SK-N-SH (cell line): ENCODE measurements at regions not wholly inside any gene's neighbourhood (a gene's known extent, or its start where the extent isn't known, plus 50 kb on each side); places are given as distances from the start of the nearest gene placed in this dataset.

Experiments used
- CTCF ChIA-PET: fragments of 300-600, 350-600 bp; formaldehyde crosslinking; extraction: SDS; loops from one replicate; lab custom pipeline; 2021; lab: Yijun Ruan, JAX
- POLR2A ChIA-PET: fragments of 350-600 bp; sonication (Branson Sonifier 250); formaldehyde crosslinking; extraction: SDS; loops from one replicate; lab custom pipeline; 2020; ENCODE audit warnings: antibody characterized with exemption, inconsistent platforms; lab: Yijun Ruan, JAX
- DNase-seq: peaks from one replicate; pipeline ENCODE4 v3.0.0; 2012
- H2AFZ ChIP-seq: fragments of 200-600 bp; sonication (generic); 2 replicates; pipeline ENCODE4 v1.8.1; 2016; ENCODE audit warnings: antibody characterized with exemption, mild to moderate bottlenecking, low read depth
- H3F3A ChIP-seq: fragments of 200-600 bp; sonication (generic); replicated peaks from 2 replicates; pipeline ENCODE3; 2016; ENCODE audit warnings: antibody characterized with exemption, mild to moderate bottlenecking; ENCODE audit not compliant: insufficient read depth
- H3K27ac ChIP-seq, 2 experiments: fragments of 200-500 bp in 1 of 2; fragments of 200-600 bp in 1 of 2; sonication (Bioruptor generic) in 1 of 2; sonication (generic), shearing (Covaris generic) in 1 of 2; 2 replicates each; pipeline versions ENCODE4 v1.5.1 to v1.6.1; 2014 to 2016; ENCODE audit warnings: low read depth in 2 of 2, inconsistent platforms in 1 of 2, low read length in 1 of 2, mild to moderate bottlenecking in 1 of 2, mixed read lengths in 1 of 2
- H3K27me3 ChIP-seq: fragments of 200-600 bp; sonication (generic), shearing (Covaris generic); 2 replicates; pipeline ENCODE4 v1.6.1; 2016; ENCODE audit warnings: mixed run types; ENCODE audit not compliant: insufficient read depth
- H3K36me3 ChIP-seq, 2 experiments: fragments of 200-500 bp in 1 of 2; fragments of 200-600 bp in 1 of 2; sonication (Bioruptor generic) in 1 of 2; sonication (generic) in 1 of 2; replicated peaks in 1 of 2; 2 replicates each; pipeline versions ENCODE3 to v1.5.1; 2014 to 2016; ENCODE audit warnings: low read length in 1 of 2, mild to moderate bottlenecking in 1 of 2; ENCODE audit not compliant: insufficient read depth in 2 of 2, control insufficient read depth in 1 of 2
- H3K4me1 ChIP-seq, 2 experiments: fragments of 200-500 bp in 1 of 2; fragments of 200-600 bp in 1 of 2; sonication (Bioruptor generic) in 1 of 2; sonication (generic), shearing (Covaris generic) in 1 of 2; 2 replicates each; pipeline versions ENCODE4 v1.5.1 to v1.6.1; 2014 to 2016; ENCODE audit warnings: low read depth in 1 of 2, low read length in 1 of 2, mixed run types in 1 of 2; ENCODE audit not compliant: insufficient read depth in 2 of 2, control insufficient read depth in 1 of 2
- H3K4me2 ChIP-seq: fragments of 200-600 bp; sonication (generic), shearing (Covaris generic); 2 replicates; pipeline ENCODE4 v1.6.1; 2017; ENCODE audit warnings: mixed run types
- H3K4me3 ChIP-seq, 2 experiments: fragments of 200-500 bp in 1 of 2; fragments of 200-600 bp in 1 of 2; sonication (Bioruptor generic) in 1 of 2; sonication (generic), shearing (Covaris generic) in 1 of 2; 2 replicates each; pipeline versions ENCODE4 v1.5.1 to v1.8.1; 2014 to 2016; ENCODE audit warnings: low read depth in 2 of 2, inconsistent platforms in 1 of 2, low read length in 1 of 2, mild to moderate bottlenecking in 1 of 2, mixed read lengths in 1 of 2, moderate library complexity in 1 of 2
- H3K79me2 ChIP-seq: fragments of 200-600 bp; sonication (generic); 2 replicates; pipeline ENCODE4 v1.8.1; 2017; ENCODE audit warnings: mild to moderate bottlenecking; ENCODE audit not compliant: insufficient read depth
- H3K9ac ChIP-seq: fragments of 200-600 bp; sonication (generic); 2 replicates; pipeline ENCODE4 v1.6.1; 2017; ENCODE audit warnings: mixed run types
- H3K9me2 ChIP-seq: fragments of 200-600 bp; sonication (generic); 2 replicates; pipeline ENCODE4 v1.6.1; 2017; ENCODE audit warnings: mixed run types
- H3K9me3 ChIP-seq: fragments of 200-600 bp; sonication (generic); 2 replicates; pipeline ENCODE4 v1.6.1; 2017; ENCODE audit warnings: mixed run types, mild to moderate bottlenecking, moderate library complexity
- H4K20me1 ChIP-seq: fragments of 200-600 bp; sonication (generic); 2 replicates; pipeline ENCODE4 v1.6.1; 2017; ENCODE audit warnings: mild to moderate bottlenecking, mixed run types; ENCODE audit not compliant: insufficient read depth
- CHD2 ChIP-seq: fragments of 150-350 bp; IDR thresholded peaks from 2 replicates; pipeline ENCODE4 v1.6.1; 2018; ENCODE audit warnings: low read length; ENCODE audit not compliant: partially characterized antibody
- ELF1 ChIP-seq: IDR thresholded peaks from 2 replicates; pipeline ENCODE4 v1.4.0; 2012
- EP300 ChIP-seq, 2 experiments: IDR thresholded peaks; 2 replicates each; pipeline versions ENCODE4 v1.4.0 to v1.6.1; 2012; ENCODE audit warnings: borderline replicate concordance in 1 of 2, low read depth in 1 of 2, low read length in 1 of 2
- EZH2phosphoT487 ChIP-seq: fragments of 200-600 bp; sonication (generic); IDR thresholded peaks from 2 replicates; pipeline ENCODE4 v1.6.1; 2017; ENCODE audit warnings: low read depth, mixed run types, mild to moderate bottlenecking, antibody characterized with exemption, moderate library complexity, borderline replicate concordance
- FOXJ3 ChIP-seq: sonication (generic); formaldehyde crosslinking; IDR thresholded peaks from 2 replicates; pipeline ENCODE4 v1.5.1; 2020; ENCODE audit warnings: mild to moderate bottlenecking, missing genetic modification reagents
- GABPA ChIP-seq: IDR thresholded peaks from 2 replicates; pipeline ENCODE4 v1.4.0; 2012; ENCODE audit warnings: low read depth, mild to moderate bottlenecking
- GATA2 ChIP-seq: sonication (generic); formaldehyde crosslinking; IDR thresholded peaks from 2 replicates; pipeline ENCODE4 v1.5.0; 2020; ENCODE audit warnings: mild to moderate bottlenecking, missing genetic modification reagents
- JUND ChIP-seq: IDR thresholded peaks from 2 replicates; pipeline ENCODE4 v1.4.0; 2012
- RFX5 ChIP-seq: IDR thresholded peaks from 2 replicates; pipeline ENCODE4 v1.6.1; 2012; ENCODE audit warnings: mild to moderate bottlenecking, improper control_type of control experiment, low read length
- YY1 ChIP-seq: IDR thresholded peaks from 2 replicates; pipeline ENCODE4 v1.4.0; 2012; ENCODE audit warnings: low read depth, mild to moderate bottlenecking
- WGBS: methylation state at CpG from one replicate; pipeline ENCODE4 v1.1.6; 2017; ENCODE audit warnings: low lambda C conversion rate; 5-methylcytosine and 5-hydroxymethylcytosine counted together
- TF ChIP-seq, protein P1 (sequence below): fragments of 150-350 bp; IDR thresholded peaks from 2 replicates; pipeline ENCODE4 v1.6.1; 2016; ENCODE audit warnings: mild to moderate bottlenecking, low read depth, low read length
- TF ChIP-seq, protein P2 (sequence below): IDR thresholded peaks from 2 replicates; pipeline ENCODE4 v1.6.1; 2012; ENCODE audit warnings: mild to moderate bottlenecking, low read depth, low read length, moderate library complexity
- TF ChIP-seq, protein P3 (sequence below): IDR thresholded peaks from 2 replicates; pipeline ENCODE4 v1.4.0; 2012; ENCODE audit warnings: low read depth
- TF ChIP-seq, protein P4 (sequence below): fragments of 150-350 bp; IDR thresholded peaks from 2 replicates; pipeline ENCODE4 v1.6.1; 2017; ENCODE audit warnings: antibody characterized with exemption, low read length, low read depth, borderline replicate concordance

DNA sequence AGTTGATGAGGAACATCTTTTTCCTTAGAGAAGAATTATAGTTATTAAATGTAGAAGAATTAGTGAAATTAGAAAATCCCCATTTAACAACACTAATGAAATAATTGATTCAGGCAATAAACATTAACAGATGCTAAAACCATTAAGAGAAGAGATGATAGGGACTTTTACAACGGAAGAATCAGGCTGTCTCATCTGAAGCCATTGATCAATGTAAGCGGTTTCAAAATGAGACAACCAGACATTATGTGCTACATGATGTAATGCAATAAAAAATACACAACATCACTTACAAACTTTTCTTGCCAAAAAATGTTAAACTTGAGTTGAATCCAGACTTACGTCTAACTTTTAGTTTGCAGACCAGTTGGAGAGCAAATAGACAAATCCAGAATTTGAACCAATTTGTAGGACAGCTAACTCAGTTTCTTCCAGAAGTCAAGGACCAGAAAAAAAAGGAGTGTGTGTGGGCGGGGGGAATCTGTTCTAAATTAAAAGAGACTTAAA, 165.4 kb upstream of the DPT start:
- Histone ChIP-seq H3K27me3 (no peaks in the 10 kb centered on the region), H3K4me1 (peaks cover 0 to 2% of the 10 kb centered on the region in 2 experiments; a peak in 2 of 4 replicates), H3K4me3 (no peak overlapping the region), H3F3A (peaks cover 15% of the 10 kb centered on the region), H3K36me3 (no peaks in the 10 kb centered on the region), H3K9me2 (no peaks in the 10 kb centered on the region), H3K9me3 (no peaks in the 10 kb centered on the region), H3K4me2 (no peak overlapping the region), H3K9ac (no peak overlapping the region), H2AFZ (no peak overlapping the region), H4K20me1 (no peaks in the 10 kb centered on the region), H3K27ac (no peak overlapping the region), H3K79me2 (no peaks in the 10 kb centered on the region)
- ChIA-PET POLR2A (no interaction called here), CTCF (no interaction called here)
- TF ChIP-seq FOXJ3 (CRISPR knock-in tag) (no peak), JUND (no peak), GABPA (no peak), EP300 (IDR thresholded peaks at IDR 0.05; ENCODE audit: borderline replicate concordance in 1 of 2, low read depth in 1 of 2, low read length in 1 of 2) (no peak), RFX5 (no peak), EZH2phosphoT487 (no peak), ELF1 (no peak), GATA2 (CRISPR knock-in tag) (no peak)
- DNase-seq, result no peak
- 56% methylated on average over 4 of the region's 4 CpGs for WGBS

DNA sequence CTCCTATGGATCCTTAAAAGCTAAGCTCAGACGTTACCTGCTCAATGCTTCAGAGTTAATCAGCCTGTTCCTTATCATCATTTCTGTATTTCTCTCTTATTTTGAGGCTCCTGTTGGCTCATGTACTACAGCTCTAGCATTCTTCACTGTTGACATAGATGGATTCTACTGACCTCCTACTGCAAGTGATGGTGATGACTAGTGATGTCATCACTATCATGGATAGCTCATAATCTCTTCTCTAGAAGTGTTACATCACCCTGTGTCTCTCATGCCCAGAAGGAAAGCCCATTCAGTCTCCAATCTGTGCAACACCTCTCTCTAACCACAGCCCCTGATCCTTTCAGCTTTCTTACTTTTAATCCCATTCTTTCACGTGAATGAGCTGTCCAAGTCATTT, 168.2 kb upstream of the DPT start:
- TF ChIP-seq CHD2 (no peak), YY1 (no peak), EP300 (IDR thresholded peaks at IDR 0.05; ENCODE audit: borderline replicate concordance in 1 of 2, low read depth in 1 of 2, low read length in 1 of 2) (no peak), JUND (no peak)
- TF ChIP-seq, protein P1, sequence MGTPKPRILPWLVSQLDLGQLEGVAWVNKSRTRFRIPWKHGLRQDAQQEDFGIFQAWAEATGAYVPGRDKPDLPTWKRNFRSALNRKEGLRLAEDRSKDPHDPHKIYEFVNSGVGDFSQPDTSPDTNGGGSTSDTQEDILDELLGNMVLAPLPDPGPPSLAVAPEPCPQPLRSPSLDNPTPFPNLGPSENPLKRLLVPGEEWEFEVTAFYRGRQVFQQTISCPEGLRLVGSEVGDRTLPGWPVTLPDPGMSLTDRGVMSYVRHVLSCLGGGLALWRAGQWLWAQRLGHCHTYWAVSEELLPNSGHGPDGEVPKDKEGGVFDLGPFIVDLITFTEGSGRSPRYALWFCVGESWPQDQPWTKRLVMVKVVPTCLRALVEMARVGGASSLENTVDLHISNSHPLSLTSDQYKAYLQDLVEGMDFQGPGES, result no peak
- TF ChIP-seq, protein P2, sequence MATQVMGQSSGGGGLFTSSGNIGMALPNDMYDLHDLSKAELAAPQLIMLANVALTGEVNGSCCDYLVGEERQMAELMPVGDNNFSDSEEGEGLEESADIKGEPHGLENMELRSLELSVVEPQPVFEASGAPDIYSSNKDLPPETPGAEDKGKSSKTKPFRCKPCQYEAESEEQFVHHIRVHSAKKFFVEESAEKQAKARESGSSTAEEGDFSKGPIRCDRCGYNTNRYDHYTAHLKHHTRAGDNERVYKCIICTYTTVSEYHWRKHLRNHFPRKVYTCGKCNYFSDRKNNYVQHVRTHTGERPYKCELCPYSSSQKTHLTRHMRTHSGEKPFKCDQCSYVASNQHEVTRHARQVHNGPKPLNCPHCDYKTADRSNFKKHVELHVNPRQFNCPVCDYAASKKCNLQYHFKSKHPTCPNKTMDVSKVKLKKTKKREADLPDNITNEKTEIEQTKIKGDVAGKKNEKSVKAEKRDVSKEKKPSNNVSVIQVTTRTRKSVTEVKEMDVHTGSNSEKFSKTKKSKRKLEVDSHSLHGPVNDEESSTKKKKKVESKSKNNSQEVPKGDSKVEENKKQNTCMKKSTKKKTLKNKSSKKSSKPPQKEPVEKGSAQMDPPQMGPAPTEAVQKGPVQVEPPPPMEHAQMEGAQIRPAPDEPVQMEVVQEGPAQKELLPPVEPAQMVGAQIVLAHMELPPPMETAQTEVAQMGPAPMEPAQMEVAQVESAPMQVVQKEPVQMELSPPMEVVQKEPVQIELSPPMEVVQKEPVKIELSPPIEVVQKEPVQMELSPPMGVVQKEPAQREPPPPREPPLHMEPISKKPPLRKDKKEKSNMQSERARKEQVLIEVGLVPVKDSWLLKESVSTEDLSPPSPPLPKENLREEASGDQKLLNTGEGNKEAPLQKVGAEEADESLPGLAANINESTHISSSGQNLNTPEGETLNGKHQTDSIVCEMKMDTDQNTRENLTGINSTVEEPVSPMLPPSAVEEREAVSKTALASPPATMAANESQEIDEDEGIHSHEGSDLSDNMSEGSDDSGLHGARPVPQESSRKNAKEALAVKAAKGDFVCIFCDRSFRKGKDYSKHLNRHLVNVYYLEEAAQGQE, result no peak
- TF ChIP-seq, protein P3, sequence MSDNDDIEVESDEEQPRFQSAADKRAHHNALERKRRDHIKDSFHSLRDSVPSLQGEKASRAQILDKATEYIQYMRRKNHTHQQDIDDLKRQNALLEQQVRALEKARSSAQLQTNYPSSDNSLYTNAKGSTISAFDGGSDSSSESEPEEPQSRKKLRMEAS, result no peak
- TF ChIP-seq, protein P4, sequence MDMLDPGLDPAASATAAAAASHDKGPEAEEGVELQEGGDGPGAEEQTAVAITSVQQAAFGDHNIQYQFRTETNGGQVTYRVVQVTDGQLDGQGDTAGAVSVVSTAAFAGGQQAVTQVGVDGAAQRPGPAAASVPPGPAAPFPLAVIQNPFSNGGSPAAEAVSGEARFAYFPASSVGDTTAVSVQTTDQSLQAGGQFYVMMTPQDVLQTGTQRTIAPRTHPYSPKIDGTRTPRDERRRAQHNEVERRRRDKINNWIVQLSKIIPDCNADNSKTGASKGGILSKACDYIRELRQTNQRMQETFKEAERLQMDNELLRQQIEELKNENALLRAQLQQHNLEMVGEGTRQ, result no peak
- H3K27me3 ChIP-seq, result no peaks in the 10 kb centered on the region
- H3K4me1 ChIP-seq, result peaks cover 0 to 2% of the 10 kb centered on the region in 2 experiments; a peak in 2 of 4 replicates
- no peak overlapping the region for H3K9ac ChIP-seq
- no peak overlapping the region for H3K4me3 ChIP-seq
- no peak for DNase-seq
- H3K9me3 ChIP-seq, result no peaks in the 10 kb centered on the region
- 67% methylated on average over 2 of the region's 2 CpGs for WGBS
- CTCF ChIA-PET, result no interaction called here
- H3K79me2 ChIP-seq, result no peaks in the 10 kb centered on the region
- no peak overlapping the region for H3K27ac ChIP-seq
- no peaks in the 10 kb centered on the region for H4K20me1 ChIP-seq
- no peaks in the 10 kb centered on the region for H3K36me3 ChIP-seq
- no peaks in the 10 kb centered on the region for H3K9me2 ChIP-seq
- H2AFZ ChIP-seq, result no peak overlapping the region
- H3K4me2 ChIP-seq, result no peak overlapping the region
- POLR2A ChIA-PET, result no interaction called here
- H3F3A ChIP-seq, result peaks cover 16% of the 10 kb centered on the region
